HG03520 (cell line): ENCODE measurements at regions not wholly inside any gene's neighbourhood (a gene's known extent, or its start where the extent isn't known, plus 50 kb on each side); places are given as distances from the start of the nearest gene placed in this dataset.
"Not testable (repeated sequence)": the region's sequence is repeated elsewhere in the genome, so short reads cannot be mapped to it uniquely, and the experiment has no call there.

Experiments used
- ATAC-seq: cut with Tn5 transposase; IDR thresholded peaks from one replicate; pipeline ENCODE4 v1.9.1; 2021; ENCODE audit warnings: mild to moderate bottlenecking, moderate library complexity; ENCODE audit not compliant: unreplicated experiment

GRCh38 chr13:74554569-74555275, 420.5 kb upstream of the KLF12 start:
- ATAC-seq = no peak

- no peak for ATAC-seq
These were observed 415.8 kb upstream of the KLF12 start for GRCh38 chr13:74550039-74550438.

GRCh38 chr13:74536649-74537048, 402.4 kb upstream of the KLF12 start:
- ATAC-seq = not testable (repeated sequence)

GRCh38 chr13:74533226-74533625, 399.0 kb upstream of the KLF12 start:
- no peak for ATAC-seq

GRCh38 chr13:74530011-74530410, 395.8 kb upstream of the KLF12 start:
- no peak for ATAC-seq

- ATAC-seq = no peak
These were observed 394.7 kb upstream of the KLF12 start for GRCh38 chr13:74528734-74529513.

GRCh38 chr13:74523057-74523456, 388.9 kb upstream of the KLF12 start:
- no peak for ATAC-seq

- ATAC-seq = no peak
These were observed 377.3 kb upstream of the KLF12 start for GRCh38 chr13:74511523-74511922.

- no peak for ATAC-seq
These were observed 353.0 kb upstream of the KLF12 start for GRCh38 chr13:74487091-74487722.

GRCh38 chr13:74485757-74486156, 351.6 kb upstream of the KLF12 start:
- ATAC-seq = no peak

GRCh38 chr13:74479124-74479523, 344.9 kb upstream of the KLF12 start:
- no peak for ATAC-seq

GRCh38 chr13:74476788-74477187, 342.6 kb upstream of the KLF12 start:
- ATAC-seq = no peak

- ATAC-seq = no peak
These were observed 342.2 kb upstream of the KLF12 start for GRCh38 chr13:74476365-74476764.

GRCh38 chr13:74466864-74467263, 332.7 kb upstream of the KLF12 start:
- ATAC-seq = no peak

GRCh38 chr13:74466020-74466419, 331.8 kb upstream of the KLF12 start:
- no peak for ATAC-seq

- ATAC-seq = no peak
These were observed 331.1 kb upstream of the KLF12 start for GRCh38 chr13:74465271-74465670.

GRCh38 chr13:74464670-74465069, 330.5 kb upstream of the KLF12 start:
- ATAC-seq = no peak

GRCh38 chr13:74461011-74461410, 326.8 kb upstream of the KLF12 start:
- ATAC-seq = no peak

GRCh38 chr13:74452881-74453280, 318.7 kb upstream of the KLF12 start:
- ATAC-seq = no peak

- ATAC-seq = no peak
These were observed 318.0 kb upstream of the KLF12 start for GRCh38 chr13:74452176-74452575.

- ATAC-seq = peak; percentile 47
These were observed 316.8 kb upstream of the KLF12 start for GRCh38 chr13:74450964-74451363.

- no peak for ATAC-seq
These were observed 316.3 kb upstream of the KLF12 start for GRCh38 chr13:74450525-74450845.
